SK-N-SH treated with all-trans-retinoic acid at 6 μM for 48 hours (cell line): ENCODE measurements at regions not wholly inside any gene's neighbourhood (a gene's known extent, or its start where the extent isn't known, plus 50 kb on each side); places are given as distances from the start of the nearest gene placed in this dataset.

Experiments
- ATAC-seq: fragments of 200-7000 bp; cut with Tn5 transposase; 3 replicates; pipeline ENCODE4 v1.9.1; 2020; ENCODE audit warnings: mild to moderate bottlenecking, moderate library complexity
- ARNTL ChIP-seq: fragments of 450-650 bp; formaldehyde crosslinking; IDR thresholded peaks from 2 replicates; pipeline ENCODE4 v1.5.0; 2020; ENCODE audit warnings: low read depth, mild to moderate bottlenecking, moderate library complexity, borderline replicate concordance
- BACH2 ChIP-seq: fragments of 250-450 bp; sonication (Bioruptor Pico); IDR thresholded peaks from 2 replicates; pipeline ENCODE4 v1.9.0; 2021; ENCODE audit warnings: mild to moderate bottlenecking, borderline replicate concordance
- CSDC2 ChIP-seq: fragments of 250-450 bp; sonication (Bioruptor Pico); IDR thresholded peaks from 2 replicates; pipeline ENCODE4 v1.5.0; 2020; ENCODE audit warnings: mild to moderate bottlenecking, moderate library complexity
- CSRNP3 ChIP-seq: fragments of 250-450 bp; sonication (Bioruptor Pico); IDR thresholded peaks from 2 replicates; pipeline ENCODE4 v1.5.1; 2021; ENCODE audit warnings: mild to moderate bottlenecking, moderate library complexity
- ESRRG ChIP-seq: fragments of 250-450 bp; sonication (Bioruptor Pico); IDR thresholded peaks from 2 replicates; pipeline ENCODE4 v1.6.1; 2021; ENCODE audit warnings: mild to moderate bottlenecking
- GLIS3 ChIP-seq: fragments of 250-450 bp; sonication (Bioruptor Pico); IDR thresholded peaks from 2 replicates; pipeline ENCODE4 v1.5.0; 2020; ENCODE audit warnings: mild to moderate bottlenecking, moderate library complexity
- ISL1 ChIP-seq: fragments of 250-450 bp; sonication (Bioruptor Pico); IDR thresholded peaks from 2 replicates; pipeline ENCODE4 v2.1.2; 2022; ENCODE audit warnings: mild to moderate bottlenecking, moderate library complexity
- OSR1 ChIP-seq: fragments of 250-450 bp; sonication (Bioruptor Pico); IDR thresholded peaks from 2 replicates; pipeline ENCODE4 v1.8.0; 2022; ENCODE audit warnings: moderate library complexity, mild to moderate bottlenecking, inconsistent platforms
- PATZ1 ChIP-seq: fragments of 250-450 bp; sonication (Bioruptor Pico); IDR thresholded peaks from 2 replicates; pipeline ENCODE4 v1.8.0; 2020; ENCODE audit warnings: mild to moderate bottlenecking, moderate library complexity, borderline replicate concordance
- POU6F1 ChIP-seq: fragments of 250-450 bp; sonication (Bioruptor Pico); IDR thresholded peaks from 2 replicates; pipeline ENCODE4 v1.8.0; 2021; ENCODE audit warnings: low read depth, mild to moderate bottlenecking, moderate library complexity, borderline replicate concordance
- PPARA ChIP-seq: fragments of 250-450 bp; sonication (Bioruptor Pico); IDR thresholded peaks from 2 replicates; pipeline ENCODE4 v1.5.0; 2020; ENCODE audit warnings: mild to moderate bottlenecking, borderline replicate concordance
- RARB ChIP-seq: fragments of 250-450 bp; sonication (Bioruptor Pico); IDR thresholded peaks from 2 replicates; pipeline ENCODE4 v1.8.0; 2021; ENCODE audit warnings: mild to moderate bottlenecking, moderate library complexity
- SNAI2 ChIP-seq: fragments of 250-450 bp; sonication (Bioruptor Pico); IDR thresholded peaks from 2 replicates; pipeline ENCODE4 v1.5.0; 2020; ENCODE audit warnings: mild to moderate bottlenecking, moderate library complexity
- TCF4 ChIP-seq: fragments of 250-450 bp; sonication (Bioruptor Pico); IDR thresholded peaks from 2 replicates; pipeline ENCODE4 v1.8.0; 2021; ENCODE audit warnings: mild to moderate bottlenecking, moderate library complexity, borderline replicate concordance
- TOX ChIP-seq: fragments of 250-450 bp; sonication (Bioruptor Pico); IDR thresholded peaks from 2 replicates; pipeline ENCODE4 v1.8.0; 2021; ENCODE audit warnings: mild to moderate bottlenecking, moderate library complexity, borderline replicate concordance
- TSHZ2 ChIP-seq: fragments of 250-450 bp; sonication (Bioruptor Pico); IDR thresholded peaks from 2 replicates; pipeline ENCODE4 v1.5.0; 2020; ENCODE audit warnings: mild to moderate bottlenecking, moderate library complexity
- ZC3H10 ChIP-seq: fragments of 250-450 bp; sonication (Bioruptor Pico); IDR thresholded peaks from 2 replicates; pipeline ENCODE4 v1.5.1; 2021; ENCODE audit warnings: mild to moderate bottlenecking, moderate library complexity
- ZFP3 ChIP-seq: fragments of 250-450 bp; sonication (Bioruptor Pico); IDR thresholded peaks from 2 replicates; pipeline ENCODE4 v1.5.0; 2020; ENCODE audit warnings: mild to moderate bottlenecking, moderate library complexity
- ZFP30 ChIP-seq: fragments of 450-650 bp; formaldehyde crosslinking; IDR thresholded peaks from 2 replicates; pipeline ENCODE4 v1.5.0; 2022; ENCODE audit warnings: mild to moderate bottlenecking, moderate library complexity
- ZNF565 ChIP-seq: fragments of 450-650 bp; formaldehyde crosslinking; conservative IDR thresholded peaks from 2 replicates; pipeline ENCODE4 v1.5.0; 2020; ENCODE audit warnings: low read depth, mild to moderate bottlenecking, moderate library complexity
- ZNF70 ChIP-seq: fragments of 450-650 bp; formaldehyde crosslinking; IDR thresholded peaks from 2 replicates; pipeline ENCODE4 v1.5.0; 2020; ENCODE audit warnings: mild to moderate bottlenecking, moderate library complexity
- TF ChIP-seq, protein P1 (sequence below): fragments of 250-450 bp; sonication (Bioruptor Pico); IDR thresholded peaks from 2 replicates; pipeline ENCODE4 v1.5.1; 2020; ENCODE audit warnings: low read depth, mild to moderate bottlenecking, moderate library complexity

- TF ChIP-seq ZC3H10 (CRISPR knock-in tag) = no peak
- TF ChIP-seq ISL1 (CRISPR knock-in tag) = no peak
- TF ChIP-seq PPARA (CRISPR knock-in tag) = no peak
- TF ChIP-seq ARNTL = no peak
- TF ChIP-seq BACH2 (CRISPR knock-in tag) = no peak
- TF ChIP-seq TSHZ2 (CRISPR knock-in tag) = no peak
- TF ChIP-seq PATZ1 (CRISPR knock-in tag) = no peak
- TF ChIP-seq CSRNP3 (CRISPR knock-in tag) = no peak
- TF ChIP-seq ZNF565 = no peak
- no peak for TF ChIP-seq CSDC2
- TF ChIP-seq TOX = no peak
- TF ChIP-seq, protein P1, sequence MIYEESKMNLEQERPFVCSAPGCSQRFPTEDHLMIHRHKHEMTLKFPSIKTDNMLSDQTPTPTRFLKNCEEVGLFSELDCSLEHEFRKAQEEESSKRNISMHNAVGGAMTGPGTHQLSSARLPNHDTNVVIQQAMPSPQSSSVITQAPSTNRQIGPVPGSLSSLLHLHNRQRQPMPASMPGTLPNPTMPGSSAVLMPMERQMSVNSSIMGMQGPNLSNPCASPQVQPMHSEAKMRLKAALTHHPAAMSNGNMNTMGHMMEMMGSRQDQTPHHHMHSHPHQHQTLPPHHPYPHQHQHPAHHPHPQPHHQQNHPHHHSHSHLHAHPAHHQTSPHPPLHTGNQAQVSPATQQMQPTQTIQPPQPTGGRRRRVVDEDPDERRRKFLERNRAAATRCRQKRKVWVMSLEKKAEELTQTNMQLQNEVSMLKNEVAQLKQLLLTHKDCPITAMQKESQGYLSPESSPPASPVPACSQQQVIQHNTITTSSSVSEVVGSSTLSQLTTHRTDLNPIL (CRISPR knock-in tag) = no peak
- no peak for TF ChIP-seq TCF4 (CRISPR knock-in tag)
- TF ChIP-seq ZFP30 (CRISPR knock-in tag) = no peak
- no peak for TF ChIP-seq GLIS3 (CRISPR knock-in tag)
- no peak for TF ChIP-seq SNAI2
- no peak for TF ChIP-seq RARB (CRISPR knock-in tag)
- TF ChIP-seq ZNF70 = no peak
- no peak for TF ChIP-seq ZFP3 (CRISPR knock-in tag)
- TF ChIP-seq POU6F1 (CRISPR knock-in tag) = no peak
- no peak for ATAC-seq
These were observed 218.0 kb upstream of the ADGRL4 start for GRCh38 chr1:79224537-79224936.

GRCh38 chr1:79220509-79220908, 214.0 kb upstream of the ADGRL4 start:
- no peak for ATAC-seq
- TF ChIP-seq SNAI2 (no peak), TCF4 (CRISPR knock-in tag) (no peak), CSRNP3 (CRISPR knock-in tag) (no peak), ZC3H10 (CRISPR knock-in tag) (no peak), OSR1 (CRISPR knock-in tag) (no peak), ISL1 (CRISPR knock-in tag) (no peak), ARNTL (no peak), ESRRG (no peak), PATZ1 (CRISPR knock-in tag) (no peak), PPARA (CRISPR knock-in tag) (no peak), POU6F1 (CRISPR knock-in tag) (no peak), RARB (CRISPR knock-in tag) (no peak), ZNF565 (no peak)
- TF ChIP-seq, protein P1 (CRISPR knock-in tag) = no peak
